Kidney (tissue), 13 donors: ENCODE measurements at regions not wholly inside any gene's neighbourhood (a gene's known extent, or its start where the extent isn't known, plus 50 kb on each side); places are given as distances from the start of the nearest gene placed in this dataset.

ENCODE experiments used
- DNase-seq, 5 donors: peaks; one replicate each; pipeline ENCODE4 v3.0.0-alpha.2; 2013 to 2020
- FAIRE-seq: peaks from 2 replicates; lab custom pipeline; 2012; peaks lifted over from hg19 to GRCh38; lab: Jason Lieb, UNC
- H3K27ac ChIP-seq, 2 donors: one replicate each; pipeline ENCODE4 v1.7.0; 2013; ENCODE audit warnings: low read depth in 2 of 2, low read length in 2 of 2, inconsistent platforms in 1 of 2
- H3K27me3 ChIP-seq: one replicate; pipeline ENCODE4 v1.7.1; 2013; ENCODE audit warnings: low read length, inconsistent platforms; ENCODE audit not compliant: control insufficient read depth, insufficient read depth
- H3K36me3 ChIP-seq, 3 donors: one replicate each; pipeline versions ENCODE4 v1.7.0 to v1.7.1; 2013; ENCODE audit warnings: low read length in 3 of 3, control low read depth in 1 of 3, inconsistent platforms in 1 of 3; ENCODE audit not compliant: insufficient read depth in 3 of 3, control insufficient read depth in 2 of 3
- H3K4me1 ChIP-seq, 3 donors: one replicate each; pipeline versions ENCODE4 v1.7.0 to v1.7.1; 2013; ENCODE audit warnings: low read length in 3 of 3, inconsistent platforms in 1 of 3, low read depth in 1 of 3; ENCODE audit not compliant: control insufficient read depth in 2 of 3, insufficient read depth in 2 of 3
- H3K4me3 ChIP-seq, 3 donors: one replicate each; pipeline versions ENCODE4 v1.7.0 to v1.8.1; 2013; ENCODE audit warnings: low read length in 3 of 3, control low read depth in 1 of 3, inconsistent platforms in 1 of 3
- H3K9ac ChIP-seq, 3 donors: one replicate each; pipeline versions ENCODE4 v1.7.0 to v1.7.1; 2013; ENCODE audit warnings: low read length in 3 of 3, control low read depth in 1 of 3, inconsistent platforms in 1 of 3
- H3K9me3 ChIP-seq, 3 donors: one replicate each; pipeline versions ENCODE4 v1.7.0 to v1.7.1; 2013; ENCODE audit warnings: low read length in 3 of 3, control low read depth in 1 of 3, inconsistent platforms in 1 of 3; ENCODE audit not compliant: control insufficient read depth in 2 of 3, insufficient read depth in 1 of 3
- intact Hi-C: fragments of 100-400 bp; cut with DNase I; formaldehyde crosslinking; loops from one replicate; pipeline ENCODE4 v1.11.1; 2022
- TF ChIP-seq, protein P1 (sequence below): IDR thresholded peaks from 3 replicates; pipeline ENCODE4 v1.5.1; 2012; ENCODE audit warnings: mild to moderate bottlenecking, moderate library complexity, borderline replicate concordance; ENCODE audit not compliant: insufficient read depth; ENCODE audit errors: extremely low read depth
- donor health status: control.
- donor health status: control.
- donor health status: control.
- donor health status: control.
- donor health status: control.
- donor health status: DM: yes; HTN: yes; CAD: no.
- donor health status: Normal renal cell carcinoma (clear cell type).

DNA sequence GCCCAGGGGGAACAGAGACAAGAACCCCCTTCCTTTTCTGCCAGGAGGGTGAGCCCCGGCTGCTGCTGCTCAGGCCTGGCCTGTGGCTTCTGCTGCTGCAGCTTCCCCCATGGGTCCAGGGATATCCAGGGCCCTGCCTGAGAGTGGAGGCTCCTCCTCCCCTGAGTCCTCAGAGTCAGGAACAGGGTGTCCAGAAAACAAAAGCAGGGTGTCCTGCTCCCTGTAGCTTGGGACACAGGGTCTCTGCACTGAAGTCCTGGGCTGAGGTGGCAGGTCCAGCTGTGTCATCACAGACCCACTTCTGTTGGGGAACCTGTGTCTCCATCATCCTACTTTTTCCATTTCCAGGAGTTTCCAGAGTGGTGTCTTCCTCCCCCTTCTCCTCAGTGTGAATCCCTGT, 76.1 kb downstream of the ZNF280B start:
- no peak for DNase-seq
- intact Hi-C loops = no loop called here
- TF ChIP-seq, protein P1, sequence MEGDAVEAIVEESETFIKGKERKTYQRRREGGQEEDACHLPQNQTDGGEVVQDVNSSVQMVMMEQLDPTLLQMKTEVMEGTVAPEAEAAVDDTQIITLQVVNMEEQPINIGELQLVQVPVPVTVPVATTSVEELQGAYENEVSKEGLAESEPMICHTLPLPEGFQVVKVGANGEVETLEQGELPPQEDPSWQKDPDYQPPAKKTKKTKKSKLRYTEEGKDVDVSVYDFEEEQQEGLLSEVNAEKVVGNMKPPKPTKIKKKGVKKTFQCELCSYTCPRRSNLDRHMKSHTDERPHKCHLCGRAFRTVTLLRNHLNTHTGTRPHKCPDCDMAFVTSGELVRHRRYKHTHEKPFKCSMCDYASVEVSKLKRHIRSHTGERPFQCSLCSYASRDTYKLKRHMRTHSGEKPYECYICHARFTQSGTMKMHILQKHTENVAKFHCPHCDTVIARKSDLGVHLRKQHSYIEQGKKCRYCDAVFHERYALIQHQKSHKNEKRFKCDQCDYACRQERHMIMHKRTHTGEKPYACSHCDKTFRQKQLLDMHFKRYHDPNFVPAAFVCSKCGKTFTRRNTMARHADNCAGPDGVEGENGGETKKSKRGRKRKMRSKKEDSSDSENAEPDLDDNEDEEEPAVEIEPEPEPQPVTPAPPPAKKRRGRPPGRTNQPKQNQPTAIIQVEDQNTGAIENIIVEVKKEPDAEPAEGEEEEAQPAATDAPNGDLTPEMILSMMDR = no peak

DNA sequence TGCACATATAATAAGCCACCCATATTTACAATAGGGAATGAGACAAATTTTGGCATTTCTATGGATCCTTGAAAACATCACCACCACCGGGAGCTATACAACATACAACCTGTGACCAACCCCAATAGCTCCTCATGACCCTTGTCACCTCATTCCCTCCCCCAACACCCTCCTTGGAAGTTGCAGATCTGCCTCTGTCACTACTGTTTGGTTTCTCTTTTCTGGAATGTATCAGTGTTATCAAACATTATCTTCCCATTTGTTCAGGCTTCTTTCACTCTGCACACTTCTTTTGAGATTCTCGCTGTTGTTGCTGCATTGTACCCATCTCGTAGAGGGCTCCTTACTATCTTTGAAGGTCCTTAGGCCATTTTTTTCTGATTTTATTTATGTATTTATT, 75.6 kb downstream of the ZNF280B start:
- TF ChIP-seq, protein P1 = no peak
- Histone ChIP-seq H3K36me3 (no peaks in the 10 kb centered on the region), H3K9ac (no peak overlapping the region), H3K27ac (no peak overlapping the region), H3K27me3 (no peaks in the 10 kb centered on the region), H3K4me3 (no peak overlapping the region), H3K4me1 (no peaks in the 10 kb centered on the region), H3K9me3 (peaks cover 0 to 5% (median 0%) of the 10 kb centered on the region in 3 donors)
- no peak for DNase-seq
- FAIRE-seq = no peak
- intact Hi-C loops = no loop called here

More for the DNA sequence above, 76.1 kb downstream of the ZNF280B start:
- FAIRE-seq = no peak
- peaks cover 0 to 5% (median 0%) of the 10 kb centered on the region in 3 donors for H3K9me3 ChIP-seq
- no peak overlapping the region for H3K9ac ChIP-seq
- H3K4me1 ChIP-seq = no peaks in the 10 kb centered on the region
- no peaks in the 10 kb centered on the region for H3K27me3 ChIP-seq
- no peaks in the 10 kb centered on the region for H3K36me3 ChIP-seq
- no peak overlapping the region for H3K27ac ChIP-seq
- no peak overlapping the region for H3K4me3 ChIP-seq

DNA sequence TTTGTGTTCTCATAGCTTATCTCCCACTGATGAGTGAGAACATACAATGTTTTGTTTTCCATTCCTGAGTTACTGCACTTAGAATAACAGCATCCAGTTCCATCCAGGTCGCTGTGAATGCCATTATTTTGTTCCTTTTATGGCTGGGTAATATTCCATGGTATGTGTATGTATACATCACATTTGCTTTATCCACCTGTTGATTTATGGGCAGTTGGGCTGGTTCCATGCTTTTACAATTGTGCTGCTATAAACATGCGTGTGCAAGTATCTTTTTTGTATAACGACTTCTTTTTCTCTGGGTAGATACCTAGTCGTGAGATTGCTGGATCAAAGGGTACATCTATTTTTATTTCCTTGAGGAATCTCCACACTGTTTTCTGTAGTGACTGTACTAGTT, 74.8 kb downstream of the ZNF280B start:
- FAIRE-seq = no peak
- H3K9me3 ChIP-seq = peaks cover 0 to 5% (median 0%) of the 10 kb centered on the region in 3 donors
- no peak overlapping the region for H3K4me3 ChIP-seq
- H3K36me3 ChIP-seq = no peaks in the 10 kb centered on the region
- TF ChIP-seq, protein P1 = no peak
- H3K9ac ChIP-seq = no peak overlapping the region
- no peaks in the 10 kb centered on the region for H3K4me1 ChIP-seq
- intact Hi-C loops = no loop called here
- H3K27me3 ChIP-seq = no peaks in the 10 kb centered on the region
- DNase-seq = no peak
- H3K27ac ChIP-seq = no peak overlapping the region
